GM21825 (cell line): ENCODE measurements at regions not wholly inside any gene's neighbourhood (a gene's known extent, or its start where the extent isn't known, plus 50 kb on each side); places are given as distances from the start of the nearest gene placed in this dataset.

Experiments
- ATAC-seq: cut with Tn5 transposase; IDR thresholded peaks from one replicate; pipeline ENCODE4 v1.9.1; 2021; ENCODE audit warnings: mild to moderate bottlenecking, moderate library complexity; ENCODE audit not compliant: unreplicated experiment

- ATAC-seq: no peak
Observed at GRCh38 chr4:11487139-11487538, 58.4 kb upstream of the HS3ST1 start.

GRCh38 chr4:11485926-11486325 lies 57.2 kb upstream of the HS3ST1 start:
- ATAC-seq: no peak

- no peak for ATAC-seq
Observed at GRCh38 chr4:11484531-11484930, 55.8 kb upstream of the HS3ST1 start.

- no peak for ATAC-seq
Observed at GRCh38 chr4:11483046-11483445, 54.4 kb upstream of the HS3ST1 start.

- ATAC-seq: peak; percentile 87
Observed at GRCh38 chr4:11480683-11481082, 52.0 kb upstream of the HS3ST1 start.
